Endothelial cell (in vitro differentiated cells): ENCODE measurements at regions not wholly inside any gene's neighbourhood (a gene's known extent, or its start where the extent isn't known, plus 50 kb on each side); places are given as distances from the start of the nearest gene placed in this dataset.

Experiments
- DNase-seq: peaks from one replicate; pipeline ENCODE4 v3.0.0; 2021; ENCODE audit warnings: low spot score
- H3K27ac Mint-ChIP-seq: one replicate; pipeline ENCODE4 v1.8.0; 2021; ENCODE audit warnings: mixed read lengths, inconsistent platforms; ENCODE audit not compliant: unreplicated experiment
- H3K27me3 Mint-ChIP-seq: one replicate; pipeline ENCODE4 v1.8.0; 2021; ENCODE audit warnings: mild to moderate bottlenecking, moderate library complexity, mixed read lengths, inconsistent platforms; ENCODE audit not compliant: unreplicated experiment
- H3K36me3 Mint-ChIP-seq: one replicate; pipeline ENCODE4 v1.8.0; 2021; ENCODE audit warnings: mild to moderate bottlenecking, low read depth, mixed read lengths, inconsistent platforms; ENCODE audit not compliant: unreplicated experiment
- H3K4me1 Mint-ChIP-seq: one replicate; pipeline ENCODE4 v1.8.0; 2021; ENCODE audit warnings: mild to moderate bottlenecking, mixed read lengths, inconsistent platforms; ENCODE audit not compliant: unreplicated experiment
- H3K4me3 Mint-ChIP-seq: one replicate; pipeline ENCODE4 v1.8.0; 2021; ENCODE audit warnings: mild to moderate bottlenecking, mixed read lengths, inconsistent platforms; ENCODE audit not compliant: unreplicated experiment
- H3K9me3 Mint-ChIP-seq: one replicate; pipeline ENCODE4 v1.8.0; 2021; ENCODE audit warnings: mixed read lengths, inconsistent platforms; ENCODE audit not compliant: unreplicated experiment
- CTCF ChIP-seq: fragments of 200-600 bp; sonication (generic); IDR thresholded peaks from one replicate; pipeline ENCODE4 v1.5.0; 2021; ENCODE audit warnings: antibody characterized with exemption; ENCODE audit not compliant: unreplicated experiment

- TF ChIP-seq CTCF, result no peak
- Mint-ChIP-seq H3K27ac (no peak overlapping the region), H3K27me3 (peaks cover 1% of the 10 kb centered on the region), H3K36me3 (peaks cover 5% of the 10 kb centered on the region), H3K4me1 (no peaks in the 10 kb centered on the region), H3K4me3 (no peak overlapping the region), H3K9me3 (no peaks in the 10 kb centered on the region)
- no peak for DNase-seq
These were observed 211.9 kb upstream of the UMPS start for GRCh38 chr3:124518350-124518749.

- no peak for TF ChIP-seq CTCF
- Mint-ChIP-seq H3K9me3 (no peaks in the 10 kb centered on the region), H3K4me1 (no peaks in the 10 kb centered on the region), H3K27me3 (peaks cover 1% of the 10 kb centered on the region), H3K27ac (no peak overlapping the region), H3K36me3 (peaks cover 5% of the 10 kb centered on the region), H3K4me3 (no peak overlapping the region)
- DNase-seq, result no peak
These were observed 210.6 kb upstream of the UMPS start for GRCh38 chr3:124519591-124520194.

GRCh38 chr3:124520970-124521369 is 209.3 kb upstream of the UMPS start:
- Mint-ChIP-seq H3K27ac (no peak overlapping the region), H3K36me3 (peaks cover 10% of the 10 kb centered on the region), H3K9me3 (no peaks in the 10 kb centered on the region), H3K4me3 (no peak overlapping the region), H3K4me1 (no peaks in the 10 kb centered on the region), H3K27me3 (peaks cover 1% of the 10 kb centered on the region)
- no peak for TF ChIP-seq CTCF
- no peak for DNase-seq

GRCh38 chr3:124522082-124522625 is 208.1 kb upstream of the UMPS start:
- no peak for DNase-seq
- Mint-ChIP-seq H3K4me1 (no peaks in the 10 kb centered on the region), H3K27ac (no peak overlapping the region), H3K36me3 (peaks cover 16% of the 10 kb centered on the region), H3K9me3 (no peaks in the 10 kb centered on the region), H3K27me3 (peaks cover 5% of the 10 kb centered on the region), H3K4me3 (no peak overlapping the region)
- TF ChIP-seq CTCF, result no peak

GRCh38 chr3:124526601-124527000 is 203.7 kb upstream of the UMPS start:
- Mint-ChIP-seq H3K9me3 (no peaks in the 10 kb centered on the region), H3K4me1 (peaks cover 10% of the 10 kb centered on the region), H3K36me3 (peaks cover 11% of the 10 kb centered on the region), H3K27me3 (peaks cover 7% of the 10 kb centered on the region), H3K27ac (peak overlapping the region; percentile 23), H3K4me3 (no peak overlapping the region)
- DNase-seq, result no peak
- peak; percentile 24 for TF ChIP-seq CTCF
